ENCODE measurements at regions not wholly inside any gene's neighbourhood (a gene's known extent, or its start where the extent isn't known, plus 50 kb on each side); places are given as distances from the start of the nearest gene placed in this dataset.

DNA sequence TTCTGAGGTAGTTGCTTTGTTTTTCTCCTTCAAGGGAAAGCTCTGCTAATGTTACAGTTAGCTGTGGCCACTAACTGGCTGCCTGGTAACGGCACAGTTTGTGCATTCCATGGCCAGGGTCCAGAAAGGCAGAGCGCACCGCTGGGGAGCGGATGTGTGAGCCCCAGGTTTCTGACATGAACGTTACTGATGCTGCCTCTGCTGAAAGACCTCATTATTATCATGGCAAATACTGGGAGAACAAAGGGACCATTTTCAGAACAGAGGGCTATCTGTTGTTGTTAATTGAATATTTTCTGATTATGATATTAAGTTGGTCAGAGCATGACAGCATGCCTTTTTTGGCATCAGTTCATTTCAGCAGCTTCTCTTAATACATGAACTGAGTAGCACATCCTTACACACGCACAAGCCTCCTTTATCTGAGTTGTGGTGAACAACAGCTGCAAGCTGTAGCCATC lies 134.1 kb downstream of the NUDT12 start:
- TF ChIP-seq FOS (IDR thresholded peaks at IDR 0.05; ENCODE audit: low read depth, low read length) (no peak), CEBPB (IDR thresholded peaks at IDR 0.05; ENCODE audit: low read depth, low read length) (no peak), MAFK (IDR thresholded peaks at IDR 0.05; ENCODE audit: low read depth, low read length) (no peak), CHD1 (IDR thresholded peaks at IDR 0.05; ENCODE audit: low read depth, low read length) (no peak), RAD21 (IDR thresholded peaks at IDR 0.05; ENCODE audit: low read length) (no peak), RFX5 (IDR thresholded peaks at IDR 0.05; ENCODE audit: low read depth, low read length) (no peak), MXI1 (IDR thresholded peaks at IDR 0.05; ENCODE audit: borderline replicate concordance, low read depth, low read length) (no peak), POLR2A (IDR thresholded peaks at IDR 0.05; ENCODE audit: low read depth, low read length) (no peak), RCOR1 (IDR thresholded peaks at IDR 0.05; ENCODE audit: insufficient replicate concordance, low read length) (no peak), MAZ (IDR thresholded peaks at IDR 0.05; ENCODE audit: borderline replicate concordance, low read depth, low read length) (peak; percentile 42; the same call in 1 of the 2 replicates)
- TF ChIP-seq, protein P1, sequence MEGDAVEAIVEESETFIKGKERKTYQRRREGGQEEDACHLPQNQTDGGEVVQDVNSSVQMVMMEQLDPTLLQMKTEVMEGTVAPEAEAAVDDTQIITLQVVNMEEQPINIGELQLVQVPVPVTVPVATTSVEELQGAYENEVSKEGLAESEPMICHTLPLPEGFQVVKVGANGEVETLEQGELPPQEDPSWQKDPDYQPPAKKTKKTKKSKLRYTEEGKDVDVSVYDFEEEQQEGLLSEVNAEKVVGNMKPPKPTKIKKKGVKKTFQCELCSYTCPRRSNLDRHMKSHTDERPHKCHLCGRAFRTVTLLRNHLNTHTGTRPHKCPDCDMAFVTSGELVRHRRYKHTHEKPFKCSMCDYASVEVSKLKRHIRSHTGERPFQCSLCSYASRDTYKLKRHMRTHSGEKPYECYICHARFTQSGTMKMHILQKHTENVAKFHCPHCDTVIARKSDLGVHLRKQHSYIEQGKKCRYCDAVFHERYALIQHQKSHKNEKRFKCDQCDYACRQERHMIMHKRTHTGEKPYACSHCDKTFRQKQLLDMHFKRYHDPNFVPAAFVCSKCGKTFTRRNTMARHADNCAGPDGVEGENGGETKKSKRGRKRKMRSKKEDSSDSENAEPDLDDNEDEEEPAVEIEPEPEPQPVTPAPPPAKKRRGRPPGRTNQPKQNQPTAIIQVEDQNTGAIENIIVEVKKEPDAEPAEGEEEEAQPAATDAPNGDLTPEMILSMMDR (conservative IDR thresholded peaks at IDR 0.05; ENCODE audit: low read depth, low read length) = no peak
- TF ChIP-seq, protein P2, sequence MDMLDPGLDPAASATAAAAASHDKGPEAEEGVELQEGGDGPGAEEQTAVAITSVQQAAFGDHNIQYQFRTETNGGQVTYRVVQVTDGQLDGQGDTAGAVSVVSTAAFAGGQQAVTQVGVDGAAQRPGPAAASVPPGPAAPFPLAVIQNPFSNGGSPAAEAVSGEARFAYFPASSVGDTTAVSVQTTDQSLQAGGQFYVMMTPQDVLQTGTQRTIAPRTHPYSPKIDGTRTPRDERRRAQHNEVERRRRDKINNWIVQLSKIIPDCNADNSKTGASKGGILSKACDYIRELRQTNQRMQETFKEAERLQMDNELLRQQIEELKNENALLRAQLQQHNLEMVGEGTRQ (IDR thresholded peaks at IDR 0.05; ENCODE audit: low read depth, low read length) = no peak
